ENCODE measurements at regions not wholly inside any gene's neighbourhood (a gene's known extent, or its start where the extent isn't known, plus 50 kb on each side); places are given as distances from the start of the nearest gene placed in this dataset.

GRCh38 chr6:21348504-21349195 is 244.9 kb upstream of the SOX4 start:
- TF ChIP-seq, protein P1, sequence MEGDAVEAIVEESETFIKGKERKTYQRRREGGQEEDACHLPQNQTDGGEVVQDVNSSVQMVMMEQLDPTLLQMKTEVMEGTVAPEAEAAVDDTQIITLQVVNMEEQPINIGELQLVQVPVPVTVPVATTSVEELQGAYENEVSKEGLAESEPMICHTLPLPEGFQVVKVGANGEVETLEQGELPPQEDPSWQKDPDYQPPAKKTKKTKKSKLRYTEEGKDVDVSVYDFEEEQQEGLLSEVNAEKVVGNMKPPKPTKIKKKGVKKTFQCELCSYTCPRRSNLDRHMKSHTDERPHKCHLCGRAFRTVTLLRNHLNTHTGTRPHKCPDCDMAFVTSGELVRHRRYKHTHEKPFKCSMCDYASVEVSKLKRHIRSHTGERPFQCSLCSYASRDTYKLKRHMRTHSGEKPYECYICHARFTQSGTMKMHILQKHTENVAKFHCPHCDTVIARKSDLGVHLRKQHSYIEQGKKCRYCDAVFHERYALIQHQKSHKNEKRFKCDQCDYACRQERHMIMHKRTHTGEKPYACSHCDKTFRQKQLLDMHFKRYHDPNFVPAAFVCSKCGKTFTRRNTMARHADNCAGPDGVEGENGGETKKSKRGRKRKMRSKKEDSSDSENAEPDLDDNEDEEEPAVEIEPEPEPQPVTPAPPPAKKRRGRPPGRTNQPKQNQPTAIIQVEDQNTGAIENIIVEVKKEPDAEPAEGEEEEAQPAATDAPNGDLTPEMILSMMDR (IDR thresholded peaks at IDR 0.05) = no peak
- TF ChIP-seq POLR2AphosphoS5 (IDR thresholded peaks at IDR 0.05; ENCODE audit: low read depth, low read length) = no peak
